ENCODE measurements at regions not wholly inside any gene's neighbourhood (a gene's known extent, or its start where the extent isn't known, plus 50 kb on each side); places are given as distances from the start of the nearest gene placed in this dataset.

DNA sequence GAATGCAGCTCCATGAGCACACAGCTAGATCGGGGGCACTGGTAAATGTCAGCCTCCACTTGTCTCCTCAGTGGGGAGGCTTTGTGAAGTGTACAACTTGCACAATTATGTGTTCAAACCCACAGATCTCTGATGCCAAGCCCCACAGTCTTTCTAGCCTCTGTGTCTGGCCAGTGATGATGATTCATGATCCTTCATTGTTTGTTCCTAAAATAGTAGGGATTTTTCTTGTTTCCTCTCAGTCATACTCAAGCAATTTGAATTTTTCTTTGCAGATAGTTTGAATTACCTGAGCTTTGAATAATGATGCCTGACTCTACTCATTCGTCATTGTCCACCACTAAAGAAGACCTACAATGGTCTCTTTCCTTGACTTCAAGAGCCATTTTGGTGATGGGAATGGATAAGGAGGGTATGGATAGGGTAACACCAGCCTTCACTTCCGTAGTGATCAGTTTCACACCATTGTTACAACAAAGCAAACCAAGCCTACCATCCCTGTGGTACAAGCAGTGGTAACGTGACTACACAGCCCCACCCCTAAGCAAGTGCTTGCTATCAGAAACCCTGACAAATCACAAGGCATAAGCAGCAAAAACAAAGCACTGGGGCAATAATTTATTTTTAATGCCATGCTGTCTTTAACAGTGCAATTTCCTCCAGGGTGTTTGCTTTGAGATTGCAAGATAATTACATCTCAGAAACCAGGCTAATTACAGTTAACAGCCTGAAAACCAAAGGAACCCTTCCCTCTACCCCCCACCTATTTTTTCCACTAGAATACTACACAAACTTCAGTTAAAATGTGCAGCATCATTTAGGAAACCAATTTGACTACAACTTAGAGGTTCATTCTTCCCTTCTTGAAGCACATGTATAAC is 114.1 kb upstream of the PPP2R3A start:
- H3K27ac ChIP-seq = no peak overlapping the region
- TF ChIP-seq POLR2A (IDR thresholded peaks at IDR 0.05) = no peak
- TF ChIP-seq, protein P1, sequence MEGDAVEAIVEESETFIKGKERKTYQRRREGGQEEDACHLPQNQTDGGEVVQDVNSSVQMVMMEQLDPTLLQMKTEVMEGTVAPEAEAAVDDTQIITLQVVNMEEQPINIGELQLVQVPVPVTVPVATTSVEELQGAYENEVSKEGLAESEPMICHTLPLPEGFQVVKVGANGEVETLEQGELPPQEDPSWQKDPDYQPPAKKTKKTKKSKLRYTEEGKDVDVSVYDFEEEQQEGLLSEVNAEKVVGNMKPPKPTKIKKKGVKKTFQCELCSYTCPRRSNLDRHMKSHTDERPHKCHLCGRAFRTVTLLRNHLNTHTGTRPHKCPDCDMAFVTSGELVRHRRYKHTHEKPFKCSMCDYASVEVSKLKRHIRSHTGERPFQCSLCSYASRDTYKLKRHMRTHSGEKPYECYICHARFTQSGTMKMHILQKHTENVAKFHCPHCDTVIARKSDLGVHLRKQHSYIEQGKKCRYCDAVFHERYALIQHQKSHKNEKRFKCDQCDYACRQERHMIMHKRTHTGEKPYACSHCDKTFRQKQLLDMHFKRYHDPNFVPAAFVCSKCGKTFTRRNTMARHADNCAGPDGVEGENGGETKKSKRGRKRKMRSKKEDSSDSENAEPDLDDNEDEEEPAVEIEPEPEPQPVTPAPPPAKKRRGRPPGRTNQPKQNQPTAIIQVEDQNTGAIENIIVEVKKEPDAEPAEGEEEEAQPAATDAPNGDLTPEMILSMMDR (IDR thresholded peaks at IDR 0.05) = no peak
- intact Hi-C loops (cut with DNase I; ENCODE audit: low total_unique reads) = no loop called here

DNA sequence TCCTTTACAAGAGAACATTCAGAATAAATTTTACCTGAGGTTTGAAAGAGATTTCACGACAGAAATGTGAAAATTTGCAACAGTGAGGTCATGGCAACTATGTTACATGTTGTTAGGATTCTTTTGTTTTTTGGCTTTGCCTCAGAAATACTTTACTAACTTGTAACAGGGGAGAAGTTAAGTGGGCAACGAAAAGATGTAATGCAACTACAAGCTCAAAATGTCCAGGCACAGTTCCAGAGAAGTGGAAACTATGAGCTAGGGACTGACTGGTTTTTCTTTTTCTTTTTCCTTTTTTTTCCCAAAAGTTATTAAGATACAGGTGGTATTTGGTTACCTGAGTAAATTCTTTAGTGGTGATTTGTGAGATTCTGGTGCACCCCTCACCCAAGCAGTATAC is 111.5 kb upstream of the PPP2R3A start:
- no peak for DNase-seq
- intact Hi-C loops (cut with DNase I; ENCODE audit: low total_unique reads) = no loop called here
- no peak overlapping the region for H3K27ac ChIP-seq
- no peak overlapping the region for H3K4me3 ChIP-seq
- H3K36me3 ChIP-seq = no peaks in the 10 kb centered on the region
- no peaks in the 10 kb centered on the region for H3K4me1 ChIP-seq
- no peaks in the 10 kb centered on the region for H3K9me3 ChIP-seq
- no peaks in the 10 kb centered on the region for H3K27me3 ChIP-seq
- TF ChIP-seq, protein P1 (IDR thresholded peaks at IDR 0.05) = no peak
- no peak for TF ChIP-seq POLR2A (IDR thresholded peaks at IDR 0.05)

More for the DNA sequence above, 114.1 kb upstream of the PPP2R3A start:
- Histone ChIP-seq H3K27me3 (no peaks in the 10 kb centered on the region), H3K36me3 (no peaks in the 10 kb centered on the region), H3K4me1 (no peaks in the 10 kb centered on the region), H3K4me3 (no peak overlapping the region), H3K9me3 (no peaks in the 10 kb centered on the region)
- DNase-seq = no peak

DNA sequence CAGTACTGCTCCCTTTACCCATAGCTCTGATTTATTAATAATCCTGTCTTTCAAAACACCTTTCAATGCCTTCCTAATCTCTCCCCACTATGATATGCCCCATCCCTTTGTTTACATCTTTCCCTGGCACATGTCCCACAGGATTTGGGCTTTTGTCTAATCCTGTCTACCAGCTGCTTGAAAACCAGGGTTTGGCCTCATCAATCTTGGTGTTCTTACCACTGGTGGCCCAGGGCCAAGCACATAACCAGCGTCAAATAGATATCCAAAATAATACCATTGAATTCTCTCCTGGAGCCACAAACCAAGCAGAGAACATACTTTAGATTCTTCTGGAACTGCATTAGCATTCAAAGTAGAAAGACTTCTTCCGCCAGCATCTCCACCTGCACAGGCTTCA is 104.8 kb upstream of the PPP2R3A start:
- no peak for DNase-seq
- TF ChIP-seq, protein P1 (IDR thresholded peaks at IDR 0.05) = no peak
- no peak for TF ChIP-seq POLR2A (IDR thresholded peaks at IDR 0.05)
- no peaks in the 10 kb centered on the region for H3K27me3 ChIP-seq
- H3K27ac ChIP-seq = no peak overlapping the region
- H3K36me3 ChIP-seq = no peaks in the 10 kb centered on the region
- intact Hi-C loops (cut with DNase I; ENCODE audit: low total_unique reads) = no loop called here
- H3K9me3 ChIP-seq = no peaks in the 10 kb centered on the region
- H3K4me1 ChIP-seq = no peaks in the 10 kb centered on the region
- H3K4me3 ChIP-seq = no peak overlapping the region

DNA sequence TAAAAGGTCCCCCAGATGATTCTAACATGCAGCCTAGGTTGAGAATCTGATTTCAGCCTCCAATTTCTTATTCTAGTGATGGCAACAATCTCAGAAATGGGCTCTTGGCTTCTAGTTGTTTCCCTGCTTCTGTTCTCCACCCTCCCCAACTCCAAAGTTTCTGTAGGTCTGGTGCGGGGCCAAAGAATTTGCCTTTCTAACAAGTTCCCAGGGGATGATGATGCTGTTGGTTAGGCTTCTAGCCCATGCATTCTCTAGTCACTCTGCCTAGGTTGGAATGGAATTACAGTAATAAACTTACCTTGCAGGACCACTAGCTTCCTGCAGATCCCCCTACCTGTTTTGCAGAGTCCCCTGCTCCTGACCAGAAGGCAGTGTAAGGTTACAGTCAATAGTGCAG is 103.2 kb upstream of the PPP2R3A start:
- TF ChIP-seq, protein P1 (IDR thresholded peaks at IDR 0.05) = no peak
- TF ChIP-seq POLR2A (IDR thresholded peaks at IDR 0.05) = no peak
- intact Hi-C loops (cut with DNase I; ENCODE audit: low total_unique reads) = no loop called here
- no peaks in the 10 kb centered on the region for H3K9me3 ChIP-seq
- no peaks in the 10 kb centered on the region for H3K4me1 ChIP-seq
- no peak overlapping the region for H3K27ac ChIP-seq
- H3K27me3 ChIP-seq = no peaks in the 10 kb centered on the region
- H3K4me3 ChIP-seq = no peak overlapping the region
- no peak for DNase-seq
- no peaks in the 10 kb centered on the region for H3K36me3 ChIP-seq

DNA sequence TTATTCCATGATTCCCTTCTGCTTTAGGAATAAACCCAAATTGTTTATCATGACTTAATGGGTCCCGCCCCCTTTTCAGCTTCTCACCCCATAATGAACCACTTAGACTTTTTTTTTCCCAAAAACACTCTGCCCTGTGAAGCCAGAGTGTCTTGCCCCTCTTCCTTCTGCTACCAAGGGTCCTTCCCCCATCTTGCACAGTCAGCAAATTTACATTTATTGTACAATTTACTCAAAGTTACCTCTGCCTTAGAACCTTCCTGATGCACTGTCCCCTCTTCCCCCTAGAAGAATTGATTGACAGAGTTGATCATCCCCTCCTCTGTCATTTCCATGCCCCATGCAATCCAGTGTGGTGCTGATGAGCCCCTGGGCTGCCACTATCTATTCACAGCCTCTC is 101.5 kb upstream of the PPP2R3A start:
- Histone ChIP-seq H3K4me1 (no peaks in the 10 kb centered on the region), H3K9me3 (no peaks in the 10 kb centered on the region), H3K27me3 (no peaks in the 10 kb centered on the region), H3K27ac (no peak overlapping the region), H3K36me3 (no peaks in the 10 kb centered on the region), H3K4me3 (no peak overlapping the region)
- DNase-seq = no peak
- TF ChIP-seq, protein P1 (IDR thresholded peaks at IDR 0.05) = no peak
- TF ChIP-seq POLR2A (IDR thresholded peaks at IDR 0.05) = no peak
- intact Hi-C loops (cut with DNase I; ENCODE audit: low total_unique reads) = no loop called here

Data from uterus (tissue), 3 donors.